Erythroblast (primary cell): ENCODE measurements at regions not wholly inside any gene's neighbourhood (a gene's known extent, or its start where the extent isn't known, plus 50 kb on each side); places are given as distances from the start of the nearest gene placed in this dataset.

Source experiments
- GATA1 ChIP-seq: IDR thresholded peaks from 2 replicates; pipeline ENCODE4 v1.6.1; 2011; ENCODE audit warnings: low read depth, mild to moderate bottlenecking, control low read depth, low read length, moderate library complexity
- POLR2A ChIP-seq: IDR thresholded peaks from 2 replicates; pipeline ENCODE4 v1.6.1; 2011; ENCODE audit warnings: mild to moderate bottlenecking, low read length

- TF ChIP-seq POLR2A, result no peak
- TF ChIP-seq GATA1, result no peak
Observed at GRCh38 chr17:13419676-13420075, 182.1 kb downstream of the HS3ST3A1 start.
